HG03521 (cell line): ENCODE measurements at regions not wholly inside any gene's neighbourhood (a gene's known extent, or its start where the extent isn't known, plus 50 kb on each side); places are given as distances from the start of the nearest gene placed in this dataset.
"Not testable (repeated sequence)": the region's sequence is repeated elsewhere in the genome, so short reads cannot be mapped to it uniquely, and the experiment has no call there.

Source experiments
- ATAC-seq: cut with Tn5 transposase; IDR thresholded peaks from one replicate; pipeline ENCODE4 v1.9.1; 2021; ENCODE audit warnings: mild to moderate bottlenecking, moderate library complexity; ENCODE audit not compliant: unreplicated experiment

DNA sequence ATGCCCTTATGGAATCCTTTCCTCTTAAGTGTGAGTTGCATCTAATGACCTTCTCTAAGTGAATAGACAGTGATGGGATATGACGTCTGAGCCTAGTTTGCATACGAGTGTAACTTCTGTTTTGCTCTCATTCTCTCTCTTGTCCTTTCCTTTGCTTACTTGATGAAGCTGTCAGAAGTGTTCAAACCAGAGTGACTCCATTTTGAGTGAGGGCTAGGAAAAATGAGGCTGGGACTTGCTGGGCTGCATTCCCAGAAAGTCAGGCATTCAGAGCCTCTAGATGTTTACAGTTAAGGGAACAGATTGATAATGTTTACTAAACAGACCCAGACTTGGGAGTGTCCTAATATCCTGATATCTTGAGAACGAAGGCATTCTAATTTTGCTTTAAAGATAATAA is 311.2 kb upstream of the SOX4 start:
- not testable (repeated sequence) for ATAC-seq

DNA sequence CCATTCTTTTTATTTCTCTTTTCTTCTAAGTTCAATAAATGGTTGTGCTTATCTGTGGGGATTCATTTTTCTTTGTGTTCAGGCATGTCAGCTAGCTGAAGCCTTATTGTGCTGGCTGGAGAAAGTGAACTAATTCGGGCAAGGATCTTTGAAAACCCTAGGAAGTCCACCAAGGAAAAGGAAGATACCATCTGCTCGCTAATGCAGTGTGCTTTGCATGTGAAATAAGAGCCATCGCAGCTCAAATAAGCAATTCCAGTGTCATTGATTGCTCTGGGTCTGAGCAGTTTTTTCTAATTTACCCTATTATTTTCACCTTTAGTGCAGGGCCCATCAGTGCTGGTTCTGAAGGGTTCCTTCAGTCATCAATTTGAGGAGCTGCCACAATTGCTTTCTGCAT is 309.4 kb upstream of the SOX4 start:
- ATAC-seq, result no peak

GRCh38 chr6:21284706-21285105 is 308.8 kb upstream of the SOX4 start:
- no peak for ATAC-seq

DNA sequence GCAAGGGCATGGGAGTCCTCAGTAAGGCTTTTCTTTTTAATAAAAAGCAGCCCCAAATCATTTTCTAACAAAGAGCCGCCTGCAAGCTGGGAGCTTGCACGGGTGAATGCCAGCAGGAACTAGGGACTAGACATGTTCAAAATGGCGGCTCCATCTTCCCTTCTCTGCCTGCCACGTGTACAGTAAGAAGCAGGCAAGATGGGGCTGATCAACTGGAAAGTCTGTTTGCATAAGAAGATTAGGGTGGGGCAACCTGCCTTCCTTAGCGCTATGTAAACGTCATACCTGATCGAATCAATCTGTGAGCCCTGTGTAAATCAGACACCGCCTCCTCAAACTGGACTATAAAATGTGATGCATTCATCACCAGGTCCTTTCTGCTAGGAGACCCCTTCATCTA is 299.4 kb upstream of the SOX4 start:
- ATAC-seq, result no peak

DNA sequence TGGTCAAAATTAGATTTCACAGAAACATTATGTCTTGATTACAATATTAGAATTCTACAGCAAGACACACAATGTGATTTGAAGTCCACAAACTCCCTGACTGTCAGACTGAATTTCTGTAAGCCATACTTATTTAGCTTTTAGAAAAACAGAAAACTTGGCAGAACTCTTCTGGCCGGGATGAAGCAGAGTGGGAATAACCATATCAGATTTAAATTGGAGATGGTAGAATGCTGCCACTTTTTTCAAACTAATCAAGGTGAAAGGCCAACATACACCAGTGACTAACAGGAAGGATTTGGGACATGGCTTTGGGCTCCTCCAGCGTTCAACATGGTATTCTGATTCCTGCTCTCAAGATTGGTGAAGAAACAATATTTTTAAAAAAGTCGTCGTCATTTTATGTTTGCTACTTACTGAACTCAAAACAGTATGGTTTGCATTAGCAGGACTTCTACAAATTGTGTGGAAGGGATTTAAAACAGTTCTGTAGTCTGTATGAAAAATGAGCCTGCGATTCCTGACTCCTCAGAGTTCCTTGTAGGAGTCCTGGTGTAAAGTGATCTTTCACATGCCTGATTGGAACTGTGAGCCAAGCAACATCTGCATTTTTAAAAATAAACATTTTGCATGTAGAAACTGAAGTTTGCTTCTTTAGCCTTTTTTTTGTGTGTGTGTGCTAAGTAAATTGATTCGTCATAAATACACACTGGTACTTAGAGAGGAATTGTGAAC is 297.9 kb upstream of the SOX4 start:
- no peak for ATAC-seq

- ATAC-seq, result no peak
These were observed 295.9 kb upstream of the SOX4 start for GRCh38 chr6:21297665-21298064.

DNA sequence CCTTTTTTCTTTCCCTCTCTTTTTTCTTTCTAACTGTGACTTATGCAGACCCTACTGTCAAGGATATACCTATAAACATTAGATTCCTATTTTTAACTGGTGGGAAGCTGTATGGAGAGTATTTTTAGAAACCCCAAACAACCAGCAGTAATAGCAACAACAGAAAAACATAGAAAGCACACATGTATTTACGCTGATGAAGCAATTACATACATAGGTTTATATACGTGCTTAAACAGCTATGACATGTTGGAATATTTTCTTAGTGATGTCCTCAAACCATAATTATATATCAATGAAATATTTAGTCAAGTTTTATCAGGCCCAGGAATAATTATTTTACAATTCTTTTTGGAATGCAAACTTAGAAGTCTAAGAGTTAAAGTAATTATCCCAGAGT is 294.3 kb upstream of the SOX4 start:
- ATAC-seq, result no peak

- no peak for ATAC-seq
These were observed 293.1 kb upstream of the SOX4 start for GRCh38 chr6:21300439-21300838.

DNA sequence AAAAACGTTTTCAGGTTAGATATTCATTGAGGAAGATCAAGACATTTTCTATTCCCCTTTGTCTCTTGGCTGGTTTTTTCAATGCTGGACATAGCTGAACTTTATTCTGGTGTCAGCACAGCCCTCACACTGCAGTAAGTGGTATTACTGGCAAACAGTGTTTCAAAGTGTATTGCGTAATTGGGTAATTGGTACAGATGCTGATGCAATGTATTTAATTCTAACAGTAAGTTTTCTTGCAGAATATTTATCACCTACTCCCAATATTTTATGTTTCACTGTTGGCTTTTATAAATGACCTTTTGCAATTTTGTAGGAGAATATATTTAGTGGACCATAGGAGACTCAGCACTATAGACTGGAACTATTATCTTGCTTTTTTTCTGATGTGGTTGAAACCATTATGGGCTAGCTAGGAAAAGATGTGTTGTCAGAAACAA is 287.6 kb upstream of the SOX4 start:
- ATAC-seq, result no peak

DNA sequence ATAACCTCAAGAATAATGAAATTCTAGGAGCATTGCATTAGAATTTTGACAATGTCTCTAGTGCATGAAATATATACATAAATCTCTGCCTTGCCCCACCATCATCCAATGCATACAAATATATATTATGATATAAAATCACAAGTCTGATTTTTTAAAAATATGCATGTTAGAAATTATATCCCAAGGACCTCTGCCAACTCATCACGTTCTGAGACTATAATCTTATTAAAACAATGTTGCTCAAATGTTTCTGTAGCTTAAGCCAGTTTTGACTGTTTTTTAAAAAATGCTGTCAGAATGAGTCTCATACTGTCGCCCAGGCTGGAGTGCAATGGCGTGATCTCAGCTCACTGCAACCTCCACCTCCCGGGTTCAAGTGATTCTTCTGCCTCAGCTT is 287.0 kb upstream of the SOX4 start:
- no peak for ATAC-seq

GRCh38 chr6:21309807-21310221 is 283.7 kb upstream of the SOX4 start:
- ATAC-seq, result no peak

- ATAC-seq, result no peak
These were observed 282.9 kb upstream of the SOX4 start for GRCh38 chr6:21310568-21311140.

- ATAC-seq, result no peak
These were observed 281.4 kb upstream of the SOX4 start for GRCh38 chr6:21312118-21312517.

GRCh38 chr6:21317642-21318041 is 275.9 kb upstream of the SOX4 start:
- no peak for ATAC-seq

DNA sequence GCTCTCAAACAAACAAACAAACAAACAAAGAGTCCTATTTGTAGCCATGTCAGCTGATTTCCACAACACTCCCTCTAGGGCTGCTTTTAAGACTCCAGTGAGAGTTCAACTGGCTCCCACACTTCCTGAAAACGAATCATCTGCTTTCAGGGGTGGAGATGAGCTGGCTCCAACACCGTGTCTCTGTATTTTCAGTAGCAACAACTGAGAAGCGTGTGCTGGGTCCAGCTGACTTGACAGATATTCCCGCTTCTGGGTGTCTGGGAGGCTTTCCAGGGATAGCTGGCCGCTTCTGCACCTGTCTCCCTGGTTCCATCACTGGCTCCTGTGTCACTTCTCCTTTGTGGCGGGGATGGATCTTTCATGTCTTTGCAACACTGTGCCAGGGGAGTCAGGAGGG is 272.5 kb upstream of the SOX4 start:
- no peak for ATAC-seq

GRCh38 chr6:21321531-21321930 is 272.0 kb upstream of the SOX4 start:
- no peak for ATAC-seq

DNA sequence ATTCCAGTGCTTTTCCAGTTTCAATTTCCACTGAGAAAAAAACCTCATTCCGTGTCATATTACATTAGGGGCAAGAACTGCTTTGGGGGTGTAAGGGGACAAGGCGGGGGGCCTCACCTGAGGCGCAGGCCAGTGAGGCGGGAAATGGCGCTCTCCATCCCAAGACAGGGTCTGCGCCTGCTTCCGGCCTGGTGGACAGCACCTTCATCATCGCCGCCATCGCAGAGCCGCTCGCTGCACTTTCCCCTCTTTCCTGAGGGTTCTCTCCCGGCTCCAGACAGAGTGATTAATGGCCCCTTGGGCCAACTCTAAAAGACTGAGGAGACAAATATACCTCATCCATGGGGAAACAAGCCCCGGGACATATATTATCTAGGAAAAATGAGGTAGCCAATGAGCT is 270.0 kb upstream of the SOX4 start:
- no peak for ATAC-seq

DNA sequence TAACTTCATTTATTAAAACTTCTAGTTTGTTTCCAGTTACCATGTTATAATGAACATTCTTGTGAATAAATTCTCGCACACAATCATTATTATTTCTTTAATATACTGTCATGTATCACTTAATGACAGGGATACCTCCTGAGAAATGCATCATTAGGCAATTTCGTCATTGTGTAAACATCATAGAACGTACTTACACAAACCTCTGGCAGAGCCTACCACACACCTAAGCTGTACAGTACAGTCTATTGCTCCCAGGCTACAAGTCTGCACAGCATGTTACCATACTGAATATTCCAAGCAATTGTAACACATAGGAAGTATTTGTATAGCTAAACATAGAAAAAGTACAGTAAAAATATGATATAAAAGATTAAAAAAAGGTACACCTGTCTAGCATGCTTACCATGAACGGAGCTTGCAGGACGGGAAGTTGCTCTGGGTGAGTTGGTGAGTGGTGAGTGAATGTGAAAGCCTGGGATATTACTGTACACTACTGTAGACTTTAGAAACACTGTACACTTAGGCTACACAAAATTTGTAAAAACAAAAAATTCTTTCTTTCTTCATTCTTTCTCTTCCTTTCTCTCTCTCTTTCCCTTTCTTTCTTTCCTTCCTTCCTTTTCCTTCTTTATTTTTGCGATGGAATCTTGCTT is 268.2 kb upstream of the SOX4 start:
- no peak for ATAC-seq

GRCh38 chr6:21327326-21328112 is 266.0 kb upstream of the SOX4 start:
- no peak for ATAC-seq

DNA sequence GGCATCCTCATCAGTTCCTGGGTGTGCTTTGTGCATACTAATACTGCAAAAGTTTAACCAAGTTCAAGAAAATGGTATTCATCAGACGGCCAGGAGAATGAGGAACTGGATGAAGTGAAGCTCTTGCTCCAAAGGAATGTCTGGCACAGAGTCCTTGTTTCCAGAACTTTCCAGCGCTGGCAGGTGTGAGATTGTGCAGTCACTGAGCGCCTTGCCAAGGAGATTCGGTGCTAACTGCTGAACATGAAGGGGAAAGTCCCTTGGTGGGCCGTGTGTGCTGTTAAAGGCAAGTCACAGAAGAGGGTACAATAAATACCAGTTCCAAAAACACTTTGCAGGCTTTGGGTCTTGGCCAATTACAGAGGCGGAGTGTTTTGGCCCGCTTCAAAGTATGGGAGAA is 262.3 kb upstream of the SOX4 start:
- no peak for ATAC-seq

DNA sequence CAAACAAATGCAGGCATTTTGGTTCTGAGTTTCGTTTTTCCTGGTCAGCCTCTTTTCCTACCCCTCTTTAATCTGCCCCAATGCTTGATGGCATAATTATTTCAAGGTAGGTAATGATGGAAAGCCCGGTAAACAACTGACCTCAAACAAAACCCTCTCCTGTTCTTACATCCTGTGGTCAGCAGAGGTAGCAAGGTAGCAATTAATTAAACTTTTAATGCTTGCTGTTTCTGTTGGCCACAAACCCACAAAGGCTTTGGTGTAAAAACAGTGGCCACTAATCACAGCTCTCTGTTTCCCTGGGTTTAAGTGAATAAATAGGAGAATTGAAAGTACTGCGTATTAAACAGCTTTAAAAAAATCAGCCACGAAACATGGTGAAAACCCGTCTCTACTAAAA is 261.5 kb upstream of the SOX4 start:
- no peak for ATAC-seq

DNA sequence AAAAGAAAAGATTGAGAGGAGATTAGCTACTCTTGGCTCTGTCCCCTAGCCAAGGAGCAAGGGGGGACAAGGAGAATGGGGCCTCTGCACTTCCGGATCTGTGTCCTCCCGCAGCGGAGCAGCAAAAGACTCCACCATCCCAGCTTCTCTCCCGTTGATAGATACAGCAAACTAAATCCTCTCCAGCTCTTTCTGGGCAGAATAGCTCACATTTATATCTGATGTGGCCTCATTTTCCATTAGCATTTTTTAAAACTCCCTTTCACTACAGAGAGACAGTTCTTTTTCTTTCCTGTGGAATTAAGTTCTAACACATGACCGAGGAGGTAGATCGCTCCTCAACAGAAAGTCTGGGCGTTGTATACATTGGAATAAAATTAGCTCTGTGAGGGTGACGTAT is 260.9 kb upstream of the SOX4 start:
- ATAC-seq, result no peak
